Ovary (tissue), 7 donors: ENCODE measurements at regions not wholly inside any gene's neighbourhood (a gene's known extent, or its start where the extent isn't known, plus 50 kb on each side); places are given as distances from the start of the nearest gene placed in this dataset.

Source experiments
- DNase-seq, 5 donors: peaks; one replicate each; pipeline ENCODE4 v3.0.0-alpha.2; 2019 to 2020
- H3K27ac ChIP-seq, 2 donors: fragments of 200-600 bp; one replicate each; pipeline versions ENCODE4 v1.5.1 to v1.8.0; 2019 to 2022
- H3K27me3 ChIP-seq: fragments of 200-600 bp; one replicate; pipeline ENCODE4 v1.8.0; 2022
- H3K36me3 ChIP-seq: fragments of 200-600 bp; sonication (generic); one replicate; pipeline ENCODE4 v1.5.1; 2019
- H3K4me1 ChIP-seq: one replicate; pipeline ENCODE4 v1.8.1; 2013; ENCODE audit warnings: mild to moderate bottlenecking, moderate library complexity; ENCODE audit not compliant: insufficient read depth
- H3K4me3 ChIP-seq: fragments of 200-600 bp; sonication (generic); one replicate; pipeline ENCODE4 v1.5.1; 2017
- H3K9me3 ChIP-seq, 2 donors: fragments of 200-600 bp in 1 of 2; sonication (generic) in 1 of 2; one replicate each; pipeline versions ENCODE4 v1.5.1 to v1.8.1; 2013 to 2019; ENCODE audit warnings: mild to moderate bottlenecking in 1 of 2, moderate library complexity in 1 of 2
- CTCF ChIP-seq, 3 donors: fragments of 450-650 bp in 2 of 3; fragments of 200-600 bp in 1 of 3; IDR thresholded peaks; one replicate each; pipeline versions ENCODE4 v1.5.1 to v1.8.0; 2016 to 2022; ENCODE audit warnings: antibody characterized with exemption in 3 of 3, mild to moderate bottlenecking in 1 of 3
- EP300 ChIP-seq: sonication (generic); formaldehyde crosslinking; IDR thresholded peaks from one replicate; pipeline ENCODE4 v1.6.1; 2017; ENCODE audit warnings: antibody characterized with exemption
- POLR2A ChIP-seq: fragments of 450-650 bp; IDR thresholded peaks from one replicate; pipeline ENCODE4 v1.6.1; 2017; ENCODE audit warnings: antibody characterized with exemption, mild to moderate bottlenecking, moderate library complexity
- WGBS, 3 donors: extraction: QIAGEN DNeasy Blood & Tissue Kit in 1 of 3; methylation state at CpG; one replicate each; pipeline versions ENCODE4 v1.1.5 to v1.1.7; 2013 to 2017; 5-methylcytosine and 5-hydroxymethylcytosine counted together
- intact Hi-C, 4 donors: fragments of 100-400 bp; cut with DNase I; formaldehyde crosslinking; loops; one replicate each; pipeline versions ENCODE4 v1.11.0 to v1.15.1; 2022 to 2023
- donor health status: DM: no; HTN: no; CAD: no; lungs with moderate emphysema.
- donor health status: DM: no; HTN: no; CAD: no.
- donor health status: Bipolar disorder and iron deficiency.
- donor health status: DM: no; HTN: no; CAD: no.
- donor health status: DM: yes; HTN: yes; CAD: no.

- Histone ChIP-seq H3K27ac (no peak overlapping the region), H3K4me3 (no peak overlapping the region), H3K36me3 (no peaks in the 10 kb centered on the region), H3K9me3 (no peaks in the 10 kb centered on the region), H3K4me1 (no peaks in the 10 kb centered on the region), H3K27me3 (no peaks in the 10 kb centered on the region)
- 81 to 84% (median 82%) methylated on average over 4 of the region's 4 CpGs for WGBS, 3 donors
- intact Hi-C loops = no loop called here
- TF ChIP-seq POLR2A = no peak
- TF ChIP-seq CTCF (IDR thresholded peaks at IDR 0.05) = no peak
- no peak for TF ChIP-seq EP300
- DNase-seq = no peak
Measured at GRCh38 chr1:214853340-214853739, 229.2 kb upstream of the KCNK2 start.

- Histone ChIP-seq H3K27ac (no peak overlapping the region), H3K4me3 (no peak overlapping the region), H3K36me3 (no peaks in the 10 kb centered on the region), H3K9me3 (no peaks in the 10 kb centered on the region), H3K4me1 (no peaks in the 10 kb centered on the region), H3K27me3 (no peaks in the 10 kb centered on the region)
- TF ChIP-seq CTCF (IDR thresholded peaks at IDR 0.05) = no peak
- TF ChIP-seq EP300 = no peak
- no peak for TF ChIP-seq POLR2A
- intact Hi-C loops = no loop called here
- DNase-seq = no peak
- WGBS, 3 donors = 82 to 97% (median 86%) methylated on average over 1 of the region's 1 CpG
Measured at GRCh38 chr1:214854126-214854875, 228.2 kb upstream of the KCNK2 start.

- intact Hi-C loops = no loop called here
- no peaks in the 10 kb centered on the region for H3K27me3 ChIP-seq
- no peaks in the 10 kb centered on the region for H3K36me3 ChIP-seq
- H3K9me3 ChIP-seq = no peaks in the 10 kb centered on the region
- TF ChIP-seq POLR2A = no peak
- no peak overlapping the region for H3K4me3 ChIP-seq
- no peaks in the 10 kb centered on the region for H3K4me1 ChIP-seq
- DNase-seq = no peak
- H3K27ac ChIP-seq = no peak overlapping the region
Measured at GRCh38 chr1:214856843-214857242, 225.7 kb upstream of the KCNK2 start.

- 54 to 67% (median 56%) methylated on average over 3 of the region's 3 CpGs for WGBS, 3 donors
- Histone ChIP-seq H3K4me3 (no peak overlapping the region), H3K27me3 (no peaks in the 10 kb centered on the region), H3K36me3 (no peaks in the 10 kb centered on the region), H3K9me3 (no peaks in the 10 kb centered on the region), H3K4me1 (no peaks in the 10 kb centered on the region), H3K27ac (no peak overlapping the region)
- DNase-seq = no peak
- intact Hi-C loops = no loop called here
- TF ChIP-seq POLR2A = no peak
- TF ChIP-seq EP300 = no peak
- TF ChIP-seq CTCF (IDR thresholded peaks at IDR 0.05) = no peak
Measured at GRCh38 chr1:214857716-214858115, 224.8 kb upstream of the KCNK2 start.

GRCh38 chr1:214859647-214860046, 222.9 kb upstream of the KCNK2 start:
- Histone ChIP-seq H3K36me3 (no peaks in the 10 kb centered on the region), H3K27me3 (peaks cover 2% of the 10 kb centered on the region), H3K9me3 (no peaks in the 10 kb centered on the region), H3K27ac (no peak overlapping the region), H3K4me1 (no peaks in the 10 kb centered on the region), H3K4me3 (no peak overlapping the region)
- TF ChIP-seq EP300 (no peak), POLR2A (no peak), CTCF (IDR thresholded peaks at IDR 0.05) (no peak)
- WGBS, 3 donors = 56 to 64% (median 57%) methylated on average over 8 of the region's 8 CpGs
- no peak for DNase-seq
- intact Hi-C loops = no loop called here
